ENCODE measurements at regions not wholly inside any gene's neighbourhood (a gene's known extent, or its start where the extent isn't known, plus 50 kb on each side); places are given as distances from the start of the nearest gene placed in this dataset.

DNA sequence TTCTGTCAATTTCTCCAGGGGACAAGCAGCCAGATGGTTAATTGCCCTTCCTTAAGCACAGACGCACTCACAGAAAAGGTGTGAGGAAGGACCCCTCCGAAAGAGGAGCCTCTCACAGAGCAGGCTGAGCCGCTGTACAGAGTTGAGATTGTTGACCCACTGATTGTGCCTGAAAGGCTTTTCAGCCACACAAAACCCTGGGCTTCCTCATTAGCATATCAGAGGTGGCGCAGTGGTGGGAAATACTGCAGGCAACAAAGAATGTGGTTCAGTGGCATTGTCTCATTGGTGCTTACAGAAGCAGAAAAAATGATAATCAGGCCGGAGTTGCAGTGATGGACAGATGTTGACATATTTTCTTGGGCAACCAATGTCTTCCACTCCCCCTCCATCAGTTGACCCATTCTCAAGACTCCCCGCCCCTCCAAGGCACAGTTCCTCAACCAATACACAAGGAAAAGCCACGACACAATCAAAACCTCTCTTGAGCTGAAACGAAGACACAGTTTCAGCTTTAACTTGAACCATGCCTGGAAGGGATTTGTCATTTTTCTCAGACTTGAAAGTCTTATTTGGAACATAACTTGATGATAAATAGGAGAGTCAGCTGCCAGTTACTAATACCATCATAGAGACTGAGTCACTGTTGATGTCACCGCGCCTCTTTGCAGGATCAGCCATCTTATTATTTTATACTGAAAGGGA lies 53.1 kb downstream of the ATXN3L start:
- Mint-ChIP-seq H3K4me1 (ENCODE audit: low read depth) (peaks cover 5% of the 10 kb centered on the region), H3K36me3 (ENCODE audit: low read depth) (no peaks in the 10 kb centered on the region), H3K4me3 (no peak overlapping the region), H3K9me3 (peaks cover 3% of the 10 kb centered on the region), H3K27me3 (ENCODE audit: low read depth) (no peaks in the 10 kb centered on the region), H3K27ac (no peak overlapping the region)

DNA sequence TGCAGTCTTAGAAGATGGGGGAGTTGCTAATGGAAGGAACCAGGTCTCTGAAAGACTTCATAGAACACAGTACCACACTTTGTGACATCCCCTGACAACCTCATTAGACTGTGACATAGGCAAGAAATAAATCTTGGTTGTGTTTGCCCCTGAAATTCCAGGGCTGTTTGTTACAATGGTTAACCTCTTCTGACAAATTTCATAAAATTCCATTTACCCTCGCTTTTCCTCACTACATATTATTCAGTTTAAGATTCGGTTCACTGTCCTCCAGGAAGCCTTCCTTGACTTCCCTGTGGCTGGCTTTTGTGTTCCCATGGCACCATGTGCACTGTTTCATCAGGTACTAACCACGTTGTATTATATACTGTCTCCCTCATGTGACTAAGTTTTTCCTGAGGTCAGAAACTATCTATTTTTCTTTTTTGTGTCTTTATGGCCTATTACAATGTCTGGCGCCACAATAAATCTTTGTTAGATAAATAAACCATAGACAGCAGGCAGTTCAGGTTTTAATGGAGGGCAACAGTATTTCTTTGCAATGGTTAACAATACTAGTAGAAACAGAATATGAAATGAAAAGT lies 54.2 kb downstream of the ATXN3L start:
- H3K4me3 Mint-ChIP-seq = no peak overlapping the region

DNA sequence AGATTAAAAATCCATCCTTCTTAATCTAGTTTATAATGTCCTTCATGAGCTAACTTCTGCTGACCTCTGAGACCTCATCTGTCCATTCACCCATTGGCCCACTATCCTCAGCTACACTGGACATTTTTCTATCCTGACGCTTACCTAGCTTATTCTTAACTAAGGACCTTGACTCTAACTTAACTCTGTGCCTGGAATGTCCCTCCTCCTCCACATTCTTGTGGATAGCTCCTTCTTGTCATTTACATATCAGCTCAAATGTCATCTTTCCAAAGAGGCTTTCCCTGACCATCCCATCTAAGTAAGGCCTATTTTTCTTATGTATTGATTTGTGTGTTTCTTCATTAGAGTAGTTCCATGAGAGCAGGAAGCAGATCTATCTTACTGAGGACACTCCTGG lies 54.7 kb downstream of the ATXN3L start:
- Mint-ChIP-seq H3K27ac (no peak overlapping the region), H3K27me3 (ENCODE audit: low read depth) (no peaks in the 10 kb centered on the region), H3K9me3 (peaks cover 6% of the 10 kb centered on the region), H3K4me1 (ENCODE audit: low read depth) (peaks cover 7% of the 10 kb centered on the region), H3K36me3 (ENCODE audit: low read depth) (peaks cover 3% of the 10 kb centered on the region), H3K4me3 (no peak overlapping the region)

More for the DNA sequence above, 54.2 kb downstream of the ATXN3L start:
- H3K36me3 Mint-ChIP-seq (ENCODE audit: low read depth) = no peaks in the 10 kb centered on the region
- no peaks in the 10 kb centered on the region for H3K27me3 Mint-ChIP-seq (ENCODE audit: low read depth)
- no peak overlapping the region for H3K27ac Mint-ChIP-seq
- H3K4me1 Mint-ChIP-seq (ENCODE audit: low read depth) = peaks cover 5% of the 10 kb centered on the region
- H3K9me3 Mint-ChIP-seq = peaks cover 3% of the 10 kb centered on the region

DNA sequence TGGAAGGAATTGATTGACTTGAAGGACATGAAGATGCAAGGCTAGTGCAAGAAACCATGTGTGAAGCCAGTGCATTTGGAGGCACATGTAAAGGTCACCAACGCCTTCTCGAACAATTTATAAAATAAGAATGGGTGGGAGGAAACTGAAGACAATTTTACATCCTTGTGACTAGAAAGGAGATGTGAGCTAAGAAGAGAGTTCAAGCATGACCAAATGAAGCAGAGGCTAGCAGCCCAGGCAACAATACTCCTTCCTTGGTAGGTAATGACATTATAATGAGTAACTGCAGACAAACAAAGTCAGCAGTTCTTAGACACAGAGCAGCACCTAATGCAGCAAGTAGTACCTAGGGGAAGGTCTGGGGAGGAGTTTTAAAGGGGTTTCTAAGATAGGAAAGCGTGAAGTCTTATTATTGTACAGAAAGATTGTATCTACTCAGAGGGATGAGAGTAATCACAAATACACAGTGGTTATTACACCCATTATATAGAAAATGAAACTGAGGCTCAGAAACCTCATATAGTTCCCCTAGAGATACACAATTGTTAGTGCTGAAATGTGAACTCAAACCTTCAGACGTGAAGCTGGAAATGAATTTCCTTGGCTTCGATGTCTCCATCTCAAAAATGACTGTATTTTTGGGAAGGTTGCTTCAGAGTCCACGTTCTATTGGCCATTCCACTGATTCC lies 56.1 kb downstream of the ATXN3L start:
- no peak overlapping the region for H3K27ac Mint-ChIP-seq
- no peaks in the 10 kb centered on the region for H3K27me3 Mint-ChIP-seq (ENCODE audit: low read depth)
- H3K36me3 Mint-ChIP-seq (ENCODE audit: low read depth) = peaks cover 3% of the 10 kb centered on the region
- H3K4me3 Mint-ChIP-seq = no peak overlapping the region
- peaks cover 6% of the 10 kb centered on the region for H3K9me3 Mint-ChIP-seq
- peaks cover 7% of the 10 kb centered on the region for H3K4me1 Mint-ChIP-seq (ENCODE audit: low read depth)

DNA sequence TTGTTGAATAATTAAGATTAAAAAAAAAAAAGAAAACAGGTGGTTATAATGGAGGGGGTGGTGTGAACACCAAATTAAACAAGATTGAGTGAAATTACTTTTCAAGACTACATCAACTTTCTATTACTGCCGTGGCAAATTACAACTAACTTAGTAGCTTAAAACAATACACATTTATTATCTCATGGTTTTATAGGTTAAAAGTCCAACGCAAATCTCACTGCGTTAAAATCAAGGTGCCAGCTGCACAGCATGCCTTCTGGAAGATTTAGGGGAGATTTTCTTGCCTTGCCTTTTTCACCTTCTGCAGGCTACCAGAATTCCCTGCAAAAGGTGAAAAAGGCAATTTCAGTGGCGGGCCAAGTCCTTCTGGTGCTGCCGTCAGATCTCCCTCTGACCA lies 58.5 kb downstream of the ATXN3L start:
- no peaks in the 10 kb centered on the region for H3K27me3 Mint-ChIP-seq (ENCODE audit: low read depth)
- peaks cover 6% of the 10 kb centered on the region for H3K9me3 Mint-ChIP-seq
- no peak overlapping the region for H3K27ac Mint-ChIP-seq
- H3K36me3 Mint-ChIP-seq (ENCODE audit: low read depth) = peaks cover 3% of the 10 kb centered on the region
- H3K4me3 Mint-ChIP-seq = no peak overlapping the region
- H3K4me1 Mint-ChIP-seq (ENCODE audit: low read depth) = peaks cover 20% of the 10 kb centered on the region

DNA sequence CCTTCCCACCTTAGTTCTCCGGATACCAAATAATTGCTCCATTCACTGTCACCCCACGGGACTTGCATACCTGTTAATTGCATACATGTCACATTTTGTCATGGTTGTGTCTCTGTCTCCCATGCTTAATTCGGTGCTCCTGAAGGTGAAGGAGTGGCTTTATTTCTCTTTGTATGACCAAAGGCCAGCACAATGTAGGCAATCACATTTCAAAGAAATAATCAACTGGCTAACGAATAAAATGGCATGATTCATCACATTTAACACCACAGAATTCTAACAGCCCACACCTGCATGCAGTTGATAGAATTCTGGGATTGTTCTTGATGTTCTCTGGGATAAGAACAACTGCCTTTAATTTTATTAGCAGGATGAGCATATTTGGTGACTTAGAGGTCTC lies 59.3 kb downstream of the ATXN3L start:
- Mint-ChIP-seq H3K27me3 (ENCODE audit: low read depth) (no peaks in the 10 kb centered on the region), H3K36me3 (ENCODE audit: low read depth) (peaks cover 6% of the 10 kb centered on the region), H3K27ac (no peak overlapping the region), H3K4me3 (no peak overlapping the region), H3K4me1 (ENCODE audit: low read depth) (peaks cover 26% of the 10 kb centered on the region), H3K9me3 (peaks cover 11% of the 10 kb centered on the region)

DNA sequence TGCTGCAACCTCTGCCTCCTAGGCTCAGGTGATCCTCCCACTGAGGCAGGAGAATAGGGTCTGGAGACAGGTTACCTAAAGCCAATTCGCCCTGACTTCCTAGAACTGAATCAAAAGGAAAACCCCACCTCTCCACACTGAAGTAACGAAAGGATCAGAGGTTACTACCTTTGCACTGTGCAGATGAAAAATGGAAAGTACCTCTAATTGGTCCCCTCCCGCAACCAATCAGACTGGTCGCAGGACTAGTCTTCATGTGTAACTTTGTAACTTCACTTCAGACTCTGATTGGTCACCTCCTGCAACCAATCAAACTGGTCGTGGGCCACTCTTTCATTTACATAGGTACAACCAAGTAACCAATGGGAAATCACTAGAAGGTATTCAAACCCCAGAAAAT lies 61.1 kb downstream of the ATXN3L start:
- H3K9me3 Mint-ChIP-seq = peaks cover 11% of the 10 kb centered on the region
- H3K36me3 Mint-ChIP-seq (ENCODE audit: low read depth) = peaks cover 6% of the 10 kb centered on the region
- H3K27ac Mint-ChIP-seq = no peak overlapping the region

DNA sequence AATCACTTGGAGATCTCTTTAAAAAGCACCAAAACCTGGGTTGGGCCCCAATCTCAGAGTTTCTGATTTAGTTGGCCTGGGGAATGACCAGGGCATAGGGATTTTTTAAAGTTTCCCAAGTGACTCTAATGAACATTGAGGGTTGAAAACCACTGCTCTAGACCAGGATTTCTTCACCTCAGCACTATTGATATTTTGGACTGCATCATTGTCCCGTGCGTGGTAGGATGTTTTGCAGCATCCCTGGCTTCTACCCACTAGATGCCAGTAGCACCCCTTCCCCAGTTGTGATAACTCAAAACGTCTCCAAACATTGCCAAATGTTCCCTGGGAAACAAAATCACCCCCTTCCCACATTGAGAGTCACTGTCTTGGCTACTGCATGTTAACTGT lies 61.8 kb downstream of the ATXN3L start:
- Mint-ChIP-seq H3K27me3 (ENCODE audit: low read depth) (no peaks in the 10 kb centered on the region), H3K36me3 (ENCODE audit: low read depth) (peaks cover 6% of the 10 kb centered on the region), H3K9me3 (peaks cover 11% of the 10 kb centered on the region), H3K4me1 (ENCODE audit: low read depth) (peaks cover 43% of the 10 kb centered on the region), H3K27ac (no peak overlapping the region), H3K4me3 (no peak overlapping the region)

More for the DNA sequence above, 61.1 kb downstream of the ATXN3L start:
- no peaks in the 10 kb centered on the region for H3K27me3 Mint-ChIP-seq (ENCODE audit: low read depth)
- H3K4me3 Mint-ChIP-seq = no peak overlapping the region
- H3K4me1 Mint-ChIP-seq (ENCODE audit: low read depth) = peaks cover 43% of the 10 kb centered on the region

DNA sequence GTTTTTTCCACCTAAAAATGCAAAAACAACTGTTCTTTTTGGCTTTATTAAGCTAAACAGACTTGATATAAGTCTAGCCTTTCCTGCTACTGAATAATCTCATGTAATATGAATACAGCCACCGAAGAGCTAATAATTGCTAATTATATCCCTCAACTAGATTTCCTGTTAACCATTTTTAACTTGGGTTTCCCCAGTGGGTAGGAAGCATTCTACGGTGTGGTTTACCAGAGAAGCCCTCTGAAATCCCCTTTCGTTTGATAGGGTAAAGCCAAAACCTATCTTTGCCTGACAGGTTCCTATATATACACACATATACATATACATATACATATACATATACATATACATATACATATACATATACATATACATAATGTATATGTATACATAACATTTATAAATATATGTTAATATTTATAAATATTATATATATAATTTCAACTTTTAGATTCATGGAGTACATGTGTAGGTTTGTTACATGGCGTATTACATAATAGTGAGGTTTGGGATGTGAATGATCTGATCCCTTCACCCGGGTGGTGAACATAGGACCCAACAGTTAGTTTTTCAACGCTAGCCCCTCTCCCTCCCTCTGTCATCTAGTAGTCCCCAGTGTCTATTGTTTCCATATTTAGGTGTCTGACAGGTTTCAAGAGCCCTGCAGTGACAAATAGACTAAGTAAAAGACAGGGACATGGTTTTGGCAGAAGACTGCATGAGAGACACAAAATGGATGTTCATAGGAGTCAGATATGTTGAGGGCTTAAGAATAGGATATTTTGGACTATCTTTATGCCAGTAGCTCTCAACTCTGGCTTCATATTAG lies 62.4 kb downstream of the ATXN3L start:
- Mint-ChIP-seq H3K4me1 (ENCODE audit: low read depth) (peaks cover 43% of the 10 kb centered on the region), H3K9me3 (peaks cover 9% of the 10 kb centered on the region), H3K27me3 (ENCODE audit: low read depth) (no peaks in the 10 kb centered on the region), H3K4me3 (peak overlapping the region; percentile 10), H3K27ac (peak overlapping the region; percentile 41), H3K36me3 (ENCODE audit: low read depth) (peaks cover 6% of the 10 kb centered on the region)

DNA sequence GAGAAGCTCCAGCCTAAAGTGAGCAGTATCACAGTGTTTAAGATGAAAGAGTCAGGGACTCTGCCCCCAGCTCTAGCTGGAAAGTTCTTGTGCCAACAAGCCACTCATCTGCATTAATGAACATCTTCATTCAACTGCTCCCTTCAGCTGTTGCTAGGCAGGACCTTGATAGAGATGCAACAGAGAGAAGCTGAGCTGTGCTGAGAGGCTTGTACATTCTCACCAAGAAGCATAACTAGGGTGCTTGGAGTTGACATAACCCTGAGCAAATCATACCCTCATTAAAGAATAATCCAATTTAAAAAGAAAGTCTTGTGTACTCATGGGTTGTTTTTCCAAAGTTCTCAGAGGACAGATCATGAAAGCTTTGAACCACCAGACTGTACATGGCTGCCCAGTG lies 63.2 kb downstream of the ATXN3L start:
- Mint-ChIP-seq H3K4me1 (ENCODE audit: low read depth) (peaks cover 45% of the 10 kb centered on the region), H3K4me3 (no peak overlapping the region), H3K27ac (no peak overlapping the region), H3K36me3 (ENCODE audit: low read depth) (peaks cover 6% of the 10 kb centered on the region), H3K27me3 (ENCODE audit: low read depth) (no peaks in the 10 kb centered on the region), H3K9me3 (peaks cover 8% of the 10 kb centered on the region)

DNA sequence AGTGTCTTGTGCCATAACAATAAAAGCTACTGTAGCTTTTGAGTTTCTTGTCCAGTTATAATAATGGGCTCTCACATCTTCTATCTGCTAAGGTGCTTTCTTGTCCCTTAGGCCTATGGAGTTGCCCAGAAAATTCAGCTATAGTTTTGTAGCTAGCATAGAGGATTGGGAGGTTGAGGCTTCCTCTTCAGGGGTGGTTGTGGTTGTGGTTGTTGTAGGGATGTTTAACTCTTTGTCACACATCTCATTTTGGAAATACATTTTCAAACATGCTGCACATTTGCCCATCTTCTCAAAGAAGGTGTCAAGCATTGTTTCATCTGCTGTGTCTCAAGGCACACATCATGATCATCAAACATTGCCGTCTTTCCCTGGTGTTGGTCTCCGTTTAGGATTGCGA lies 65.0 kb downstream of the ATXN3L start:
- H3K36me3 Mint-ChIP-seq (ENCODE audit: low read depth) = peaks cover 4% of the 10 kb centered on the region
- peaks cover 45% of the 10 kb centered on the region for H3K4me1 Mint-ChIP-seq (ENCODE audit: low read depth)
- H3K27me3 Mint-ChIP-seq (ENCODE audit: low read depth) = no peaks in the 10 kb centered on the region
- H3K4me3 Mint-ChIP-seq = no peak overlapping the region
- peak overlapping the region; percentile 53 for H3K27ac Mint-ChIP-seq
- H3K9me3 Mint-ChIP-seq = peaks cover 5% of the 10 kb centered on the region

DNA sequence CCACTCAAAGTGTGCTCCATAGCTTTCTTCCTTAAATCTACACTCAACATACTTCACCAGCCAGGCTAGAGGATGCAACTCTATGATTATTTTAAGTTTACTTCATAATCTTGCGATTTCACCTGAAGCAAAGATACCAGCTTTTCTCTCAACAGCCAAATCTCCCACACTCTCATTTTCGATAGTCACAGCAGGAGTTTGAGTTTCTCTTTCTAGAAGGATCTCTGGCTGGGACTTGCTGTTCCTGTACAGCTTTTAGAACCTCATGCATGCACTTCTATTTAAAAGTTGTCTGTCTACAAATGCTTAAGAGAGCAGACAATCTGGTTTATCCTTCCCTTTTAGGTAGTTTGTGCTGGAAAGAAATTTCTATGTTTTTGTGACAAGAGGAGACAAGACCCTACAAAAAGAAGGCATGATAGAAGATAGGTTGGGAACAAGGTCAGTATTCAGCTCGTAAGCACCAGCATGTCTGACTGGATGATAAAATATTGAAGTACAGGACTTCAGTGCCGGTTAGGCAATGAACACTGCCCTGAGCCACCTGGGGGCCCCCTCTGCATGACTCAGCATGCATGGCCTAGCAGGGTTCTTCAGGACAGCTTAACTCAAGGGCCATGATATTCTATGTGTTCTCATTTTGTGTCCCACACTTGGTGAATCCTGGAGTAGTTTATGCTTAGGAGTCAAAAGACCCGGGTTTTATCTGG lies 65.6 kb downstream of the ATXN3L start:
- peak overlapping the region; percentile 62 for H3K27ac Mint-ChIP-seq
- peaks cover 4% of the 10 kb centered on the region for H3K36me3 Mint-ChIP-seq (ENCODE audit: low read depth)
- peaks cover 5% of the 10 kb centered on the region for H3K9me3 Mint-ChIP-seq
- H3K4me1 Mint-ChIP-seq (ENCODE audit: low read depth) = peaks cover 47% of the 10 kb centered on the region
- no peaks in the 10 kb centered on the region for H3K27me3 Mint-ChIP-seq (ENCODE audit: low read depth)
- no peak overlapping the region for H3K4me3 Mint-ChIP-seq

DNA sequence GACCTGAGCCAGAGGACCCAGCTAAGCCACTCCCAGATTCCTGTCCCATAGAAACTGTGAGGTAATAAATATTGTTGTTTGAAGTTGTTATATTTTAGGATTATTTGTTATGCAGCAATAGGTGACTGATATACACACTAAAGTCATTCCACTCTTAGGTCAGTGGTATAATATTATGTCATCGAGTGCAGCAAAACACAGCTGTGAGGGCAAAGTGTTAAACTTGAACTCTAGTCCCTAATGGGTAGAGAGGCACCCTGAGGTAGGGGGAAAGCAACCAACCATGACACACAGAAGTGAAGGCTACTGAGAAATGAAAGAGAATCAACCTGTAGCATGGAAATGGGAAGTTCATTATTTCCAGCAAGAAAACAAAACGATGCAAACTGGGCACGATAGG lies 66.6 kb downstream of the ATXN3L start:
- Mint-ChIP-seq H3K4me3 (no peak overlapping the region), H3K27me3 (ENCODE audit: low read depth) (no peaks in the 10 kb centered on the region), H3K9me3 (peaks cover 5% of the 10 kb centered on the region), H3K27ac (no peak overlapping the region), H3K4me1 (ENCODE audit: low read depth) (peaks cover 47% of the 10 kb centered on the region), H3K36me3 (ENCODE audit: low read depth) (peaks cover 4% of the 10 kb centered on the region)

DNA sequence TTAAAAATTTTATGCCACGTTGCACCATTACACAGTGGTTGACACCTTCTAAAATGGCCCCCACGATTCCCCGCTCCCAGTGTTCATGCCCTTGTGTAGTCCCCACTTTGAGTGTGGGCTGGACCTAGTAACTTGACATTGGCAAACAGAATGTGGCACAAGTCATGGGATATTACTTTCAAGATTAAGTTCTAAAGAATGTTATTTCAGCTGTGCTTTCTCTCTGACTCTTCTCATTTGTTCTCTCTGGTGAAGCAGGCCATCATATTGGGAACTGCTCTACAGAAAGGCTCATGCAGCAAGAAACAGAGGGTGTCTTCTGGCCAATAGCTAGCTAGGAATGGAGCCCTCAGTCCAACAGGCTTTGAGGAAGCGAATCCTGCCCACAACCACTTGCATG lies 67.1 kb downstream of the ATXN3L start:
- peaks cover 5% of the 10 kb centered on the region for H3K9me3 Mint-ChIP-seq
- H3K4me1 Mint-ChIP-seq (ENCODE audit: low read depth) = peaks cover 46% of the 10 kb centered on the region
- H3K27ac Mint-ChIP-seq = no peak overlapping the region
- H3K4me3 Mint-ChIP-seq = no peak overlapping the region
- H3K27me3 Mint-ChIP-seq (ENCODE audit: low read depth) = no peaks in the 10 kb centered on the region
- H3K36me3 Mint-ChIP-seq (ENCODE audit: low read depth) = peaks cover 4% of the 10 kb centered on the region

Data from T-helper 1 cell treated with Interleukin-12 subunit alpha and Interleukin-12 subunit beta and Interleukin-4 antibody, amounts not matched to agents 30 μg/mL and 1 μg/mL, for 36 hours (primary cell).